ENCODE measurements at regions not wholly inside any gene's neighbourhood (a gene's known extent, or its start where the extent isn't known, plus 50 kb on each side); places are given as distances from the start of the nearest gene placed in this dataset.

GRCh38 chr14:44070046-44070445 lies 437.0 kb downstream of the FSCB start:
- Histone ChIP-seq H2BK15ac (ENCODE audit: low read depth, low read length) (no peak overlapping the region), H2AK5ac (ENCODE audit: low read depth, low read length) (no peak overlapping the region), H3K4me2 (ENCODE audit: low read depth, low read length) (no peak overlapping the region), H2BK5ac (ENCODE audit: low read depth, low read length, poor library complexity, severe bottlenecking) (no peak overlapping the region), H2AK9ac (replicated peaks; ENCODE audit: low read depth, low read length, poor library complexity) (no peak overlapping the region), H3K9ac (ENCODE audit: low read depth, low read length) (no peak overlapping the region), H4K5ac (ENCODE audit: low read depth, low read length) (no peak overlapping the region), H3K27ac (ENCODE audit: insufficient read depth, low read length) (no peak overlapping the region), H3K9me3 (ENCODE audit: control insufficient read depth, insufficient read depth, low read length) (no peaks in the 10 kb centered on the region; the same call in 1 of the 2 replicates), H3K9me1 (ENCODE audit: insufficient read depth, low read length) (no peaks in the 10 kb centered on the region), H3K23ac (ENCODE audit: low read depth, low read length) (no peak overlapping the region), H3K14ac (replicated peaks; ENCODE audit: low read depth, low read length) (no peak overlapping the region), H2BK120ac (ENCODE audit: low read depth, low read length) (no peak overlapping the region), H4K20me1 (ENCODE audit: insufficient read depth, low read length) (no peaks in the 10 kb centered on the region), H3K36me3 (ENCODE audit: control insufficient read depth, insufficient read depth, low read length) (no peaks in the 10 kb centered on the region), H3K56ac (ENCODE audit: extremely low read depth, insufficient read depth, low read length) (no peak overlapping the region), H3K18ac (ENCODE audit: low read depth, low read length) (no peak overlapping the region), H3K4ac (ENCODE audit: low read depth, low read length) (no peak overlapping the region), H3K79me1 (ENCODE audit: low read depth in 1 of 2, low read length in 2 of 2) (no peaks in the 10 kb centered on the region), H3K4me3 (ENCODE audit: insufficient read depth, low read depth, low read length) (no peak overlapping the region), H3K27me3 (ENCODE audit: control insufficient read depth, insufficient read depth, low read length) (no peaks in the 10 kb centered on the region), H2AFZ (replicated peaks; ENCODE audit: low read length, poor library complexity) (no peak overlapping the region), H4K8ac (ENCODE audit: low read depth in 2 of 2, low read length in 2 of 2) (no peak overlapping the region), H4K91ac (ENCODE audit: insufficient read depth, low read depth, low read length) (no peak overlapping the region), H2BK20ac (ENCODE audit: low read depth, low read length) (no peak overlapping the region), H3K4me1 (ENCODE audit: control insufficient read depth, insufficient read depth, low read length) (no peaks in the 10 kb centered on the region)
- ATAC-seq (ENCODE audit: low read depth) (no peak), DNase-seq (no peak)
- POLR2A ChIA-PET (ENCODE audit: unreplicated experiment): no interaction called here
- TF ChIP-seq CHD1 (IDR thresholded peaks at IDR 0.05; ENCODE audit: low read depth, low read length): no peak
- TF ChIP-seq MAZ (IDR thresholded peaks at IDR 0.05; ENCODE audit: borderline replicate concordance, low read depth, low read length): no peak
- TF ChIP-seq ELK1 (IDR thresholded peaks at IDR 0.05; ENCODE audit: borderline replicate concordance, low read depth, low read length): no peak
- no peak for TF ChIP-seq RAD21 (IDR thresholded peaks at IDR 0.05; ENCODE audit: low read length)
- no TSS peak for BruUV-seq (replicated peaks)
- dilution Hi-C loops (cut with HindIII; ENCODE audit: low sequenced_read_pairs, unreplicated experiment) (no loop called here), in situ Hi-C loops (cut with MboI; ENCODE audit: low sequenced_read_pairs) (no loop called here), intact Hi-C loops (cut with micrococcal nuclease) (no loop called here)
- CTCF ChIA-PET: no interaction called here
- WGBS, 2 experiments (ENCODE audit: extremely low coverage in 2 of 2, insufficient read length in 1 of 2): 79% methylated on average over 2 of the region's 3 CpGs; no CpG with 5 or more reads in 1 of the 2 experiments
